ENCODE measurements at regions not wholly inside any gene's neighbourhood (a gene's known extent, or its start where the extent isn't known, plus 50 kb on each side); places are given as distances from the start of the nearest gene placed in this dataset.

- no peak for DNase-seq
Measured at GRCh38 chr9:7229571-7229970, 471.8 kb downstream of the KDM4C start.

GRCh38 chr9:7228726-7229125 is 471.0 kb downstream of the KDM4C start:
- no peak for DNase-seq

- no peak for DNase-seq
Measured at GRCh38 chr9:7227951-7228350, 470.2 kb downstream of the KDM4C start.

GRCh38 chr9:7226007-7226640 is 468.4 kb downstream of the KDM4C start:
- DNase-seq: no peak
